DOHH2 (cell line): ENCODE measurements at regions not wholly inside any gene's neighbourhood (a gene's known extent, or its start where the extent isn't known, plus 50 kb on each side); places are given as distances from the start of the nearest gene placed in this dataset.

ENCODE experiments used
- H3F3A ChIP-seq: fragments of 200-600 bp; sonication (generic), shearing (Covaris generic); 2 replicates; pipeline ENCODE4 v1.6.0; 2016; ENCODE audit warnings: antibody characterized with exemption, mild to moderate bottlenecking; ENCODE audit not compliant: control insufficient read depth, insufficient read depth
- H3K27ac ChIP-seq: fragments of 200-600 bp; sonication (generic); 2 replicates; pipeline ENCODE4 v1.5.1; 2014; ENCODE audit warnings: low read depth, mild to moderate bottlenecking, low read length, moderate library complexity
- H3K27me3 ChIP-seq: fragments of 200-600 bp; sonication (generic); 2 replicates; pipeline ENCODE4 v1.6.1; 2014; ENCODE audit warnings: mild to moderate bottlenecking, low read length, mixed read lengths; ENCODE audit not compliant: control insufficient read depth
- H3K36me3 ChIP-seq: fragments of 200-600 bp; sonication (generic); 2 replicates; pipeline ENCODE4 v1.6.1; 2014; ENCODE audit warnings: mild to moderate bottlenecking, low read length, moderate library complexity, mixed read lengths; ENCODE audit not compliant: control insufficient read depth
- H3K4me1 ChIP-seq: fragments of 200-600 bp; sonication (generic); 2 replicates; pipeline ENCODE4 v1.6.1; 2014; ENCODE audit warnings: mild to moderate bottlenecking, low read length, mixed read lengths; ENCODE audit not compliant: control insufficient read depth
- H3K4me2 ChIP-seq: fragments of 200-600 bp; sonication (generic); 2 replicates; pipeline ENCODE4 v1.6.0; 2014; ENCODE audit warnings: mild to moderate bottlenecking, low read length, moderate library complexity
- H3K4me3 ChIP-seq: fragments of 200-600 bp; sonication (generic); 2 replicates; pipeline ENCODE4 v1.5.1; 2014; ENCODE audit warnings: mild to moderate bottlenecking, low read length, mixed read lengths
- H3K79me2 ChIP-seq: fragments of 200-600 bp; sonication (generic); 2 replicates; pipeline ENCODE4 v1.6.1; 2014; ENCODE audit warnings: mild to moderate bottlenecking, low read length, mixed read lengths; ENCODE audit not compliant: control insufficient read depth
- H3K9me2 ChIP-seq: fragments of 200-600 bp; sonication (generic); replicated peaks from 2 replicates; pipeline ENCODE4 v1.6.1; 2014; ENCODE audit warnings: mild to moderate bottlenecking, low read length, mixed read lengths; ENCODE audit not compliant: control insufficient read depth
- H3K9me3 ChIP-seq: fragments of 200-600 bp; sonication (generic); 2 replicates; pipeline ENCODE4 v1.6.1; 2014; ENCODE audit warnings: antibody characterized with exemption, low read length, mixed read lengths; ENCODE audit not compliant: control insufficient read depth, insufficient read depth
- H4K20me1 ChIP-seq: fragments of 200-600 bp; sonication (generic); 2 replicates; pipeline ENCODE4 v1.6.0; 2014; ENCODE audit warnings: low read depth, mild to moderate bottlenecking, antibody characterized with exemption, low read length, moderate library complexity; ENCODE audit not compliant: control insufficient read depth, insufficient read depth
- EZH2phosphoT487 ChIP-seq: fragments of 200-600 bp; sonication (generic); IDR thresholded peaks from 2 replicates; pipeline ENCODE4 v1.6.1; 2017; ENCODE audit warnings: borderline replicate concordance, mild to moderate bottlenecking, antibody characterized with exemption, low read length, moderate library complexity, mixed read lengths
- TF ChIP-seq, protein P1 (sequence below): fragments of 200-600 bp; sonication (generic); IDR thresholded peaks from one replicate; pipeline ENCODE4 v1.5.1; 2014; ENCODE audit warnings: antibody characterized with exemption, mild to moderate bottlenecking, low read depth, low read length; ENCODE audit not compliant: poor library complexity, severe bottlenecking

GRCh38 chr9:88925481-88925880, 65.8 kb upstream of the S1PR3 start:
- Histone ChIP-seq H3F3A (peaks cover 13% of the 10 kb centered on the region), H3K9me3 (peaks cover 3% of the 10 kb centered on the region; the same call in 1 of the 2 replicates), H3K4me3 (no peak overlapping the region), H3K27me3 (no peaks in the 10 kb centered on the region), H3K9me2 (no peaks in the 10 kb centered on the region), H3K27ac (no peak overlapping the region), H3K36me3 (no peaks in the 10 kb centered on the region), H4K20me1 (no peaks in the 10 kb centered on the region), H3K4me1 (peaks cover 87% of the 10 kb centered on the region), H3K79me2 (no peaks in the 10 kb centered on the region), H3K4me2 (no peak overlapping the region)
- no peak for TF ChIP-seq EZH2phosphoT487
- TF ChIP-seq, protein P1, sequence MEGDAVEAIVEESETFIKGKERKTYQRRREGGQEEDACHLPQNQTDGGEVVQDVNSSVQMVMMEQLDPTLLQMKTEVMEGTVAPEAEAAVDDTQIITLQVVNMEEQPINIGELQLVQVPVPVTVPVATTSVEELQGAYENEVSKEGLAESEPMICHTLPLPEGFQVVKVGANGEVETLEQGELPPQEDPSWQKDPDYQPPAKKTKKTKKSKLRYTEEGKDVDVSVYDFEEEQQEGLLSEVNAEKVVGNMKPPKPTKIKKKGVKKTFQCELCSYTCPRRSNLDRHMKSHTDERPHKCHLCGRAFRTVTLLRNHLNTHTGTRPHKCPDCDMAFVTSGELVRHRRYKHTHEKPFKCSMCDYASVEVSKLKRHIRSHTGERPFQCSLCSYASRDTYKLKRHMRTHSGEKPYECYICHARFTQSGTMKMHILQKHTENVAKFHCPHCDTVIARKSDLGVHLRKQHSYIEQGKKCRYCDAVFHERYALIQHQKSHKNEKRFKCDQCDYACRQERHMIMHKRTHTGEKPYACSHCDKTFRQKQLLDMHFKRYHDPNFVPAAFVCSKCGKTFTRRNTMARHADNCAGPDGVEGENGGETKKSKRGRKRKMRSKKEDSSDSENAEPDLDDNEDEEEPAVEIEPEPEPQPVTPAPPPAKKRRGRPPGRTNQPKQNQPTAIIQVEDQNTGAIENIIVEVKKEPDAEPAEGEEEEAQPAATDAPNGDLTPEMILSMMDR: no peak

- no peaks in the 10 kb centered on the region for H3K9me2 ChIP-seq
- H3K4me1 ChIP-seq: peaks cover 72% of the 10 kb centered on the region
- no peaks in the 10 kb centered on the region for H3K36me3 ChIP-seq
- peaks cover 7% of the 10 kb centered on the region for H3F3A ChIP-seq
- H3K9me3 ChIP-seq: no peaks in the 10 kb centered on the region
- peak overlapping the region; percentile 77 for H3K4me2 ChIP-seq
- H4K20me1 ChIP-seq: no peaks in the 10 kb centered on the region
- H3K79me2 ChIP-seq: no peaks in the 10 kb centered on the region
- TF ChIP-seq, protein P1: no peak
- TF ChIP-seq EZH2phosphoT487: no peak
- peak overlapping the region; percentile 53 for H3K27ac ChIP-seq
- H3K27me3 ChIP-seq: no peaks in the 10 kb centered on the region
- peak overlapping the region; percentile 47 for H3K4me3 ChIP-seq
Measured at GRCh38 chr9:88926781-88927505, 64.3 kb upstream of the S1PR3 start.

- H4K20me1 ChIP-seq: no peaks in the 10 kb centered on the region
- H3F3A ChIP-seq: peaks cover 4% of the 10 kb centered on the region
- no peaks in the 10 kb centered on the region for H3K9me2 ChIP-seq
- H3K36me3 ChIP-seq: no peaks in the 10 kb centered on the region
- H3K27ac ChIP-seq: peak overlapping the region; percentile 53
- no peaks in the 10 kb centered on the region for H3K27me3 ChIP-seq
- no peaks in the 10 kb centered on the region for H3K9me3 ChIP-seq
- H3K79me2 ChIP-seq: no peaks in the 10 kb centered on the region
- H3K4me3 ChIP-seq: peak overlapping the region; percentile 47
- H3K4me2 ChIP-seq: peak overlapping the region; percentile 77
- no peak for TF ChIP-seq EZH2phosphoT487
- TF ChIP-seq, protein P1: no peak
- peaks cover 67% of the 10 kb centered on the region for H3K4me1 ChIP-seq
Measured at GRCh38 chr9:88927510-88927909, 63.8 kb upstream of the S1PR3 start.
